ENCODE measurements at regions not wholly inside any gene's neighbourhood (a gene's known extent, or its start where the extent isn't known, plus 50 kb on each side); places are given as distances from the start of the nearest gene placed in this dataset.

GRCh38 chr4:32601848-32602247, 1881.7 kb downstream of the PCDH7 start:
- DNase-seq (ENCODE audit: extremely low read depth, low read depth), result no peak
- no peak for TF ChIP-seq CTCF (IDR thresholded peaks at IDR 0.05; ENCODE audit: low read depth, low read length)

GRCh38 chr4:32607978-32608377, 1887.8 kb downstream of the PCDH7 start:
- DNase-seq (ENCODE audit: extremely low read depth, low read depth), result no peak
- no peak for TF ChIP-seq CTCF (IDR thresholded peaks at IDR 0.05; ENCODE audit: low read depth, low read length)

GRCh38 chr4:32624943-32625603, 1904.9 kb downstream of the PCDH7 start:
- DNase-seq (ENCODE audit: extremely low read depth, low read depth), result no peak
- TF ChIP-seq CTCF (IDR thresholded peaks at IDR 0.05; ENCODE audit: low read depth, low read length), result no peak

- no peak for DNase-seq (ENCODE audit: extremely low read depth, low read depth)
- TF ChIP-seq CTCF (IDR thresholded peaks at IDR 0.05; ENCODE audit: low read depth, low read length), result no peak
Observed at GRCh38 chr4:32625687-32626337, 1905.6 kb downstream of the PCDH7 start.

- no peak for DNase-seq (ENCODE audit: extremely low read depth, low read depth)
Observed at GRCh38 chr4:32631831-32632230, 1911.7 kb downstream of the PCDH7 start.

GRCh38 chr4:32633421-32633820, 1913.3 kb downstream of the PCDH7 start:
- no peak for TF ChIP-seq CTCF (IDR thresholded peaks at IDR 0.05; ENCODE audit: low read depth, low read length)

More at GRCh38 chr4:32631831-32632230, 1911.7 kb downstream of the PCDH7 start:
- no peak for TF ChIP-seq CTCF (IDR thresholded peaks at IDR 0.05; ENCODE audit: low read depth, low read length)

GRCh38 chr4:32645653-32646052, 1925.5 kb downstream of the PCDH7 start:
- TF ChIP-seq CTCF (IDR thresholded peaks at IDR 0.05; ENCODE audit: low read depth, low read length), result no peak
- DNase-seq (ENCODE audit: extremely low read depth, low read depth), result no peak

More at GRCh38 chr4:32633421-32633820, 1913.3 kb downstream of the PCDH7 start:
- DNase-seq (ENCODE audit: extremely low read depth, low read depth), result no peak
